Esophagus muscularis mucosa (tissue), 3 donors: ENCODE measurements at regions not wholly inside any gene's neighbourhood (a gene's known extent, or its start where the extent isn't known, plus 50 kb on each side); places are given as distances from the start of the nearest gene placed in this dataset.

Experiments used
- POLR2AphosphoS5 ChIP-seq, 2 donors: sonication (generic); formaldehyde crosslinking; IDR thresholded peaks; one replicate each; pipeline ENCODE4 v1.6.1; 2017; ENCODE audit warnings: antibody characterized with exemption in 2 of 2
- TF ChIP-seq, protein P1 (sequence below), 3 experiments: fragments of 200-600 bp in 2 of 3; fragments of 450-650 bp in 1 of 3; sonication (generic) in 2 of 3; IDR thresholded peaks; one replicate each; pipeline ENCODE4 v1.5.1; 2017 to 2019; ENCODE audit warnings: antibody characterized with exemption in 3 of 3, mild to moderate bottlenecking in 2 of 3, moderate library complexity in 1 of 3

DNA sequence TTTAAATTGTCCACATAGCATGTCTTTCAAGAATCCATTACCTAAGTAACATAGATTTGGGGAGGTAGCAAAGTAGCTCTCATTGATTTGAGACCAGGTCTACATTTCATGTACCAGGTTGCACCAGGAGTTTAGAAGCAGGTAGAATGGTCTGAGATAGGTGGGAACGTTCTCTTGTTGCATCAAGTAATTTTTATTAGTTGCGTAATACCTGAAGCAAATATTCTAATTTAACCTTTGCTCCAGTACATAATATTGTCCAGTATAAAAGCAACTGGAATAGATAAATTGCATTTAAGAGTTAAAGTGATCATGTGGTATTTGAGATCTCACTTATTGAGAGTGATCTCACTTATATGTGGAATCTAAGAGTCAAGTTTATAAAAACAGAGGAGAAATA is 597.1 kb upstream of the PRMT6 start:
- TF ChIP-seq, protein P1, sequence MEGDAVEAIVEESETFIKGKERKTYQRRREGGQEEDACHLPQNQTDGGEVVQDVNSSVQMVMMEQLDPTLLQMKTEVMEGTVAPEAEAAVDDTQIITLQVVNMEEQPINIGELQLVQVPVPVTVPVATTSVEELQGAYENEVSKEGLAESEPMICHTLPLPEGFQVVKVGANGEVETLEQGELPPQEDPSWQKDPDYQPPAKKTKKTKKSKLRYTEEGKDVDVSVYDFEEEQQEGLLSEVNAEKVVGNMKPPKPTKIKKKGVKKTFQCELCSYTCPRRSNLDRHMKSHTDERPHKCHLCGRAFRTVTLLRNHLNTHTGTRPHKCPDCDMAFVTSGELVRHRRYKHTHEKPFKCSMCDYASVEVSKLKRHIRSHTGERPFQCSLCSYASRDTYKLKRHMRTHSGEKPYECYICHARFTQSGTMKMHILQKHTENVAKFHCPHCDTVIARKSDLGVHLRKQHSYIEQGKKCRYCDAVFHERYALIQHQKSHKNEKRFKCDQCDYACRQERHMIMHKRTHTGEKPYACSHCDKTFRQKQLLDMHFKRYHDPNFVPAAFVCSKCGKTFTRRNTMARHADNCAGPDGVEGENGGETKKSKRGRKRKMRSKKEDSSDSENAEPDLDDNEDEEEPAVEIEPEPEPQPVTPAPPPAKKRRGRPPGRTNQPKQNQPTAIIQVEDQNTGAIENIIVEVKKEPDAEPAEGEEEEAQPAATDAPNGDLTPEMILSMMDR (IDR thresholded peaks at IDR 0.05), result no peak
- no peak for TF ChIP-seq POLR2AphosphoS5 (IDR thresholded peaks at IDR 0.05)
